Neuron (in vitro differentiated cells): ENCODE measurements at regions not wholly inside any gene's neighbourhood (a gene's known extent, or its start where the extent isn't known, plus 50 kb on each side); places are given as distances from the start of the nearest gene placed in this dataset.
"Not testable (repeated sequence)": the region's sequence is repeated elsewhere in the genome, so short reads cannot be mapped to it uniquely, and the experiment has no call there.

Experiments used
- H2AFZ ChIP-seq: one replicate; pipeline ENCODE4 v1.6.1; 2013; ENCODE audit warnings: low read depth, mild to moderate bottlenecking, inconsistent platforms, low read length, moderate library complexity
- H3K27me3 ChIP-seq: one replicate; pipeline ENCODE4 v1.6.1; 2013; ENCODE audit warnings: low read length; ENCODE audit not compliant: insufficient read depth
- H3K36me3 ChIP-seq: one replicate; pipeline ENCODE4 v1.6.1; 2013; ENCODE audit warnings: low read length; ENCODE audit not compliant: insufficient read depth
- H3K4me1 ChIP-seq: one replicate; pipeline ENCODE4 v1.6.1; 2013; ENCODE audit warnings: low read length; ENCODE audit not compliant: insufficient read depth
- H3K4me3 ChIP-seq: 2 replicates; pipeline ENCODE4 v1.5.1; 2013; ENCODE audit warnings: mild to moderate bottlenecking, low read length, moderate library complexity
- H3K9me3 ChIP-seq: one replicate; pipeline ENCODE4 v1.6.1; 2013; ENCODE audit warnings: low read length

DNA sequence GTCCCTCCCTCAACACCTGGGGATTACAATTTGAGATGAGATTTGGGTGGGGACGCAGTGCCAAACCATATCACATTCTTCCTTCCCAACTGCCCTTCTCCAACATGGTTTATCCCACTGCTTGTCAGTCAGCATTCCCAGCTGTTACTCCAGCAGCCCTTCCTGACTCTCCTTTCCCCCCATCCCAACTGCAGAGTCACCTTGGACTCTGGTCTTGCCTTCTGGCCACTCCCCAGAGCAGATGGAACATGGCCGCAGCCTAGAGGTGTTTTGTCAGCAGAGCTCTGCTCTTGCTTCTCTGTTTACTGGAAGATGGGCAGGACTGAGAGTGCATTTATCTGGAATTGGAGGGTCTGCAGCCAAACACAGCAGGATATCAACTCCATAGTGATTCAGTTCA lies 51.2 kb upstream of the MEX3C start:
- H3K27me3 ChIP-seq: no peaks in the 10 kb centered on the region
- H3K4me3 ChIP-seq: no peak overlapping the region
- H3K4me1 ChIP-seq: no peaks in the 10 kb centered on the region
- H2AFZ ChIP-seq: no peak overlapping the region
- H3K36me3 ChIP-seq: no peaks in the 10 kb centered on the region
- H3K9me3 ChIP-seq: no peaks in the 10 kb centered on the region

DNA sequence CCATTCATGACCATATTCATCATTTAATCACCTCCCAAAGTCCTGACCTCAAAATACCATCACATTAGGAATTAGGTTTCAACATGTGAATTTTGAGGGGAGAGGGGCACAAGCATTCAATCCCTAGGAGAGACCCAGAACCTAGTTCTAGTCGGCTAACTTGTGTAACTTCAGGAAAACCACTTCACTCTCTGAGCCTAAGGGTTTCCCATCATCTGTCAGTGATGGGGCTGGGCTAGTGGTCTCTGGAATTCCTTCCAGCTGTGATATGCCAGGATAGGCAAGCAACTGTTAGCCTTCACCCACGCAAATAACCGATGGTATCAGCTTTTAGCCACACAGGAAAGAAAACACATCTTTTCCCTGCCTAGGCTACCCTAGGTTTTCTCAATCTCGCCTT lies 52.5 kb upstream of the MEX3C start:
- H3K4me1 ChIP-seq: no peaks in the 10 kb centered on the region
- no peak overlapping the region for H2AFZ ChIP-seq
- H3K27me3 ChIP-seq: no peaks in the 10 kb centered on the region
- H3K9me3 ChIP-seq: no peaks in the 10 kb centered on the region
- H3K36me3 ChIP-seq: no peaks in the 10 kb centered on the region
- H3K4me3 ChIP-seq: no peak overlapping the region

DNA sequence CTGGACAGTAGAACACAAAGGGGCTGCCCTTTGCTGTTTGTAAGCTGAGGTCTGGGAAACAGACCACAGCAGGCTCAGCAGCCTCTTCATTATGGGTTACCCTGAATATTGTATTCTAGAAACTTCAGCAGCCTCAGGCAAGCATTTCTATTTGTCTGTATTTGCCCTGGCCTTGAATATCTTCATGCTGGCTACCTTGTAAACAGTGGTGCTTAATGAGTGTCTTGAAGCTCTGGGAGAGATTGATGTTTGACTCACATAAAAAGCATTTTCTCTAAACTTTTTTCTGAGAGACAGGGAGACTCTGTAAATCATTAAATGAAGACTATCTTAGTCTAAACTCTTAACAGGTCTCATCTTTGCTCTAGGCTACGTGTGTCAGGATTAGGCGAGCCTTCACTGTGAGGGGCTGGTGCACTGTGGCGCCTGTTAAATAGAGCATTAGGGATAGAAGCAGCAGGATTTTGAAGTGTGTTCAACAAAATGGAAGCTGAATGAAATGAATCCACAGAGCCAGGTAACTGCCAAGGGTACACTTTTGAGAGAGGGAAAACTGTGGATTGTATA lies 53.1 kb upstream of the MEX3C start:
- Histone ChIP-seq H2AFZ (no peak overlapping the region), H3K27me3 (no peaks in the 10 kb centered on the region), H3K36me3 (no peaks in the 10 kb centered on the region)

DNA sequence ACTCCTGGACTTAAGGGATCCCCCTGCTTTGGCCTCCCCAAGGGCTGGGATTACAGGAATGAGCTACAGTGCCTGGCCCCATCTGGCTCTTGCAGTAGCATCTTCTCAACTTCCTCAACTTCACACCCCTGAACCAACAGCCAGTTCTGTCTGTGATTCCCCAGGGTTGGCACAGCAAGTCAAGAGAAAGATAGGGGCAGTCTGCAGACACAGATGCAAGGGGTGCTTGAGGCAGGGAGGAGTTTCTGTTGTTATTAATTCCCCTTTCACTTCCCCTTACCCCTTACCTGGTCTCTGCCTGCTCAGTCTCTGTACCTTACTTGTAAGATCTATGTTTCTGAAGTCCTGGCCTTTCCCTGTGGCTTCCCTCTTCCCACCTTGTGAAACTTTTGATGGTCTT lies 54.1 kb upstream of the MEX3C start:
- H2AFZ ChIP-seq: no peak overlapping the region
- H3K9me3 ChIP-seq: no peaks in the 10 kb centered on the region
- no peaks in the 10 kb centered on the region for H3K27me3 ChIP-seq

More for the DNA sequence above, 53.1 kb upstream of the MEX3C start:
- Histone ChIP-seq H3K9me3 (no peaks in the 10 kb centered on the region), H3K4me3 (no peak overlapping the region), H3K4me1 (no peaks in the 10 kb centered on the region)

DNA sequence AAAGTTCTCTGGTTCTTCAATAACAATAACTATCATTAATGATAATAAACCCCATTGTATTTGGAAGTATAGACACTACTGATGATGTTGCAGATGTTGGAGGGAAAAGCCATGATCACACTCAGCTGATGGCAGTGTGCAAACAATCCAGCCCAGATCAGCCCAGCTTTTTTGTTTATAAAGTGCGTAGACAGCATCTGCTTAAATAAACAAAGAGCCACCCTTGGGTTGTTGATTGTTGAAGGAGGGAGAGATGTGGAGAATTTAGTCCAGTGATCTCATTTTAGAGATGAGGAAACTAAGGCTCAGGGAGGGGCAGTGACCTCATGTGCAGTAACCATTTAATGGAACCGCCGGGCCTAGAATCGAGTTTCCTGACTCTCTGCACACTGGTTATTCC lies 56.0 kb upstream of the MEX3C start:
- no peaks in the 10 kb centered on the region for H3K27me3 ChIP-seq
- H3K9me3 ChIP-seq: no peaks in the 10 kb centered on the region
- no peaks in the 10 kb centered on the region for H3K4me1 ChIP-seq
- H3K4me3 ChIP-seq: no peak overlapping the region
- no peaks in the 10 kb centered on the region for H3K36me3 ChIP-seq
- no peak overlapping the region for H2AFZ ChIP-seq

More for the DNA sequence above, 54.1 kb upstream of the MEX3C start:
- Histone ChIP-seq H3K4me3 (no peak overlapping the region), H3K4me1 (no peaks in the 10 kb centered on the region), H3K36me3 (no peaks in the 10 kb centered on the region)

DNA sequence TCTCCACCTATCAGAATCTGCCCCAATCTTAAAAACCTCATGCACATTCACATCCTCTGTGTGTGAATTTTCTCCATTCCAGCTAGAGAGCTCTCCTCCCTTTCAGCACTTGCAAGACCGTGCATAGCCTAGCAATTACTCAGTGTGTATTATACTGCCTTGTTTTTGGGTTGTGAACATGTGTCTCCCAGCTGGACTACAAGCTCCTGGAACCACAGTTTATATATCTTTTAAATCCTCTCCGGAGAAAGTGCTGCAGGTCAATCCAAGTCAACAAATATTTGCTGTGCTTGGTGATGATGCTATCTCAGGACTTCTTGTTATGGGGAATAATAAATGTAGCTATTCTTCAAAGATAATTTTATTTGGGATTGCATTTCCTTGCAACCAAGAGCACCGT lies 58.2 kb upstream of the MEX3C start:
- Histone ChIP-seq H3K9me3 (no peaks in the 10 kb centered on the region), H3K4me3 (no peak overlapping the region), H3K27me3 (no peaks in the 10 kb centered on the region), H3K4me1 (no peaks in the 10 kb centered on the region), H3K36me3 (no peaks in the 10 kb centered on the region), H2AFZ (no peak overlapping the region)

DNA sequence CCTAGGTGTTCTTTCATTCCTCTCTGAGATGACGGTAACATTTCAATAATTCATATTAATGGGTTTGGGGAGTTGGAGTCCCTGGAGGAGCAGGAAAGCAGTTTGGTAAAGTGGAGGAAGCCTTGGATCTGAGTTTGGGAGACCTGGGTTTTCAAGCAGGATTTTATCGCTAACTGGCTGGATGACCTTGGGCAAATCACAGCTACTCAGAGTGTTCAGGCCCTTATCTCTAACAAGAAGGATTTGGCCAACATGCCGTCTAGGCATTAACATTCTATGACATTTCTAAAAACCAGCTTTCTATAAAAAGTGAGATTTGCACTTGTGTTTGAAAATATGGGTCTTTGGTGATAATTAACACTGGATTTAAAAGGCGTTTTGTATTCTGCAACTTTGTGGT lies 59.7 kb upstream of the MEX3C start:
- H3K4me3 ChIP-seq: no peak overlapping the region
- H3K4me1 ChIP-seq: no peaks in the 10 kb centered on the region
- no peaks in the 10 kb centered on the region for H3K27me3 ChIP-seq
- no peak overlapping the region for H2AFZ ChIP-seq
- H3K9me3 ChIP-seq: no peaks in the 10 kb centered on the region
- H3K36me3 ChIP-seq: no peaks in the 10 kb centered on the region

DNA sequence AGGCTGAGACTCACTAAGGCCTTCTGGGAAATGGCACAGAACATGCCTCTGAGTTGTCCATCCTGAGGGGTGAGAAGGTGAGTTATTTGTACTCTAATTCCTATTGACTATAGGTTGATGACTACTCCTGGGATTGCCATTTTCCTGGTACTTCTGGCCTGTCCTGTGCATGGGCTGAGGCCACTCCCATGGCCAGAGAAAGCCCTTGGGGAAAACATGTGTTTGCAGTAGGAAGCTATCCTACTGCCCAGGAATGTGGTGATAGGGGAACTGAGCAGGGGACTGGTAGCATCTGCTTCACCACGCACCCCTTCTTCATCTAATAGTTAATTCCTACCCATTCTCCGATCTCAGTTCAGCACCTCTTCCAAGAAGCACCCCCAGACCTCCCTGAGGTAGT lies 62.6 kb upstream of the MEX3C start:
- H3K9me3 ChIP-seq: no peaks in the 10 kb centered on the region
- H3K36me3 ChIP-seq: no peaks in the 10 kb centered on the region
- no peaks in the 10 kb centered on the region for H3K4me1 ChIP-seq
- H3K4me3 ChIP-seq: no peak overlapping the region
- no peaks in the 10 kb centered on the region for H3K27me3 ChIP-seq
- no peak overlapping the region for H2AFZ ChIP-seq

DNA sequence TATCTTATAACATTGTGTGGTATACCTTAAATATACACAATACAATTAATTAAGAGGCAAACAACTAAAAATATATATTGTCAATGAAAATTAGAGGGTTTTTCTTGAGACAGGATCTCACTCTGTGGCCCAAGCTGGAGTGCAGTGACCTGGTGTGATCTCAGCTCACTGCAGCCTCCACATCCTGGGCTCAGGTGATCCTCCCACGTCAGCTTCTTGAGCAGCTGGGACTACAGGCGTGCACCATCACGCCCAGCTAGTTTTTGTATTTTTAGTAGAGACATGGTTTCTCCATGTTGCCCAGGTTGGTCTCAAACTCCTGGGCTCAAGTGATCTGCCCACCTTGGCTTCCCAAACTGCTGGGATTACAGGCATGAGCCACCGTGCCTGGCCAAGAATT lies 68.6 kb upstream of the MEX3C start:
- not testable (repeated sequence) for H3K4me3 ChIP-seq, H2AFZ ChIP-seq, H3K36me3 ChIP-seq, H3K27me3 ChIP-seq, H3K9me3 ChIP-seq, H3K4me1 ChIP-seq

DNA sequence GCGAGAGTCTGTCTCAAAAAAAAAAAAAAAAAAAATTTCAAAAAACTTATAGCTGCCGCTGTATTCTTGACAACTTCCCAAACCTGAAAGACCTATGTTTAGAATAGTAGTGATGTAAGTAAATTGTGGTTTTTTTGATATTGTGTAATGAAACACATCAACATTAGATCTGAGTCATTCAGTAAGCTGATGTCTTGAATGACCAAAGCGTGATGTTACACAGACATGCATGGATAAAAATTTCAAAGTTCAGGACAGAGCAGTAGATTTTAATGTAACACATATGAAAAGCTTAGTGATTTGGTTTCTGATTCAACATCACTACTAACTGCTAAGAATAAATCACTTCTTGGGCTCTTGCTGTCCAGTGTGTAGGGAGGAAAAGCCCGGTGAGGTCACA lies 69.3 kb upstream of the MEX3C start:
- Histone ChIP-seq H3K36me3 (no peaks in the 10 kb centered on the region), H3K9me3 (no peaks in the 10 kb centered on the region), H2AFZ (no peak overlapping the region), H3K4me1 (no peaks in the 10 kb centered on the region), H3K27me3 (no peaks in the 10 kb centered on the region), H3K4me3 (no peak overlapping the region)

DNA sequence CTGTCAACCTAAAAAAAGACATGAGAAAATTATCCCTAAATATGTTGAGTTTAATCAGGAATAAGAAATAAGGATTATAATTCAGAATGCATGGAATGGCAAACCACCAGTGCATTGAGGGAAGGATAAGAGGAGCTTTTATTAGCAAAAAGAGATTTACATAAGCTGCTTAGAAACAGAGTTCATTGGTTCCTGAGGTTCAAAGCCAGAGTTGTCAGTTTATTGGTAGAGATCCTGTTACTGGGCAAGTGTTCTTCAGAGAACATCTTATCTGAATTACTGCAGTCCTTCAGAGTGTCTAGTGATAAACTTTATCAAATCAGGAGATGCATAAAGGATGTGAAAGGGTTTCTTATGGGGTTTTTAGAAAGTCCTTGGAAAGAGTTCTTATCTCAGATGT lies 76.0 kb upstream of the MEX3C start:
- H3K9me3 ChIP-seq: no peaks in the 10 kb centered on the region
- H2AFZ ChIP-seq: no peak overlapping the region
- H3K4me1 ChIP-seq: no peaks in the 10 kb centered on the region
- H3K36me3 ChIP-seq: no peaks in the 10 kb centered on the region
- H3K4me3 ChIP-seq: no peak overlapping the region
- no peaks in the 10 kb centered on the region for H3K27me3 ChIP-seq

DNA sequence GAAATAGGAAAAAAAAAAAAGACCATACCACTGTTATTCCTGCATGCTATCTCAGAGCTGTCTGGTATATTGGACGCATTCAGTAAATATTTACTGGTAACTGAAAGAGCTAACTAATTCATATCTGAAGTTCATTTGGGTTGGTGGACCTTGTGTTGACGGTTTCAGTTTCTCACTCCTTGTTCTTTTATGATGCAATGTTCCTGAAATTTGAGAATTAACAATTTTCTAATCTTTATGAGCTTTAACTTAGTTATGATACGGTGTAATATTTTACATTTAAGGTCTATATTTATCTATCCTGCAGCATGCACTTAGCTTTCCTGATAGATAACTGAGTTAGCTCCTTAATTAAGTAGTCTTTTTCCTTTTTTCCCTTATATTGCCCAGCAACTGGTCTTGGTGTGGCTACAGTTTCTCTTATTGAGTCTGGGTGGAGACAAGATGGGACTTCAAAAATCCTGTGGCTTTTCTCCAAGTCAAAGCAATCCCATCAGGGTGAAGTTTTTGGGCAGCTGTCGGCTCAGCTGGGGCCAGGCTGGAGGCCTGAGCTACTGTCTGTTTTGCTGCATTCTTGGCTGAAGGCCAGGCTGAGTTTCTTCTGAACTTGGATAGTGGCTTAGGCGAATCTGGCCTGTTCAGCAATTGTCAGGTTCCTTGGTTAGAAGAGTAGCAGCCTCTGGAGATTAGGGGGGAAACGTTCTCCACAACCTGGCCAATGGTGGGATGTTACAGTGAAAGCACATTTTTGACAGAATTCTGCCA lies 78.4 kb upstream of the MEX3C start:
- Histone ChIP-seq H3K36me3 (no peaks in the 10 kb centered on the region), H3K4me3 (no peak overlapping the region), H3K27me3 (no peaks in the 10 kb centered on the region), H2AFZ (no peak overlapping the region), H3K4me1 (no peaks in the 10 kb centered on the region), H3K9me3 (no peaks in the 10 kb centered on the region)

DNA sequence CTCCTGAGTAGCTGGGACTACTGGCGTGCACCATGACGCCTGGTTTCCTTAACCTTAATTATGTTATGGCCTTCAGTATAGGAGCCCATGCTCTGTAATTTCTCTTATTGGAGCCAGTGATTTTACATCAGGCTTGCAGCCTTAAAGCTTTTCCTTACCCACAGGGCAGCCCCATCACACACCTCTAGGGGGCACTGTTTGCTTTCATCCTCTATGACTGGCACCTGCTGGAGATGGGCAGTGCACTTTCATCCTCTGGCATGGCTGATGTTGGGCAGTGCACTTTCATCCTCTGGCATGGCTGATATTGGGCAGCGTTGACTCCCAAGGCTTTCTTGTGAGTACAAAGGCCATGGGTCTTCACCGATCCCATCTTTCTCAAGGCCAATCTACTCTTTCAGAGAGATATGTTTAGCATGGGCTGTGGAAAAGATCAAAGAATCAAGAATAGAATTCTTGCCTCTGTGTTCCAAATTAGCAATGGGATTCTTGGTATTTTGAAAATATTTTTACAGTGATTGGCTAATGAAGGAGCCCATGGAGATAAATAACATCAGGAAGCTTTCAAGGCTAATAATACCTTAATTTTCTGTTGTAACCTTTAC lies 80.7 kb upstream of the MEX3C start:
- H3K36me3 ChIP-seq: no peaks in the 10 kb centered on the region
- H3K4me1 ChIP-seq: no peaks in the 10 kb centered on the region
- H3K9me3 ChIP-seq: no peaks in the 10 kb centered on the region
- no peaks in the 10 kb centered on the region for H3K27me3 ChIP-seq
- H2AFZ ChIP-seq: no peak overlapping the region
- H3K4me3 ChIP-seq: no peak overlapping the region
